Upper lobe of left lung (tissue), 4 donors: ENCODE measurements at regions not wholly inside any gene's neighbourhood (a gene's known extent, or its start where the extent isn't known, plus 50 kb on each side); places are given as distances from the start of the nearest gene placed in this dataset.

Experiments used
- EP300 ChIP-seq, 4 donors: sonication (generic); formaldehyde crosslinking; IDR thresholded peaks; one replicate each; pipeline ENCODE4 v1.5.1; 2017; ENCODE audit warnings: antibody characterized with exemption in 4 of 4, control low read depth in 2 of 4
- POLR2A ChIP-seq, 4 donors: fragments of 450-650 bp; IDR thresholded peaks; one replicate each; pipeline ENCODE4 v1.5.1; 2016 to 2017; ENCODE audit warnings: antibody characterized with exemption in 4 of 4, mild to moderate bottlenecking in 2 of 4
- POLR2AphosphoS5 ChIP-seq, 2 donors: sonication (generic); formaldehyde crosslinking; IDR thresholded peaks; one replicate each; pipeline ENCODE4 v1.5.1; 2017; ENCODE audit warnings: antibody characterized with exemption in 2 of 2
- TF ChIP-seq, protein P1 (sequence below), 6 experiments: fragments of 450-650 bp in 4 of 6; fragments of 200-600 bp in 2 of 6; sonication (generic) in 2 of 6; IDR thresholded peaks; one replicate each; pipeline ENCODE4 v1.5.1; 2016 to 2019; ENCODE audit warnings: antibody characterized with exemption in 6 of 6

DNA sequence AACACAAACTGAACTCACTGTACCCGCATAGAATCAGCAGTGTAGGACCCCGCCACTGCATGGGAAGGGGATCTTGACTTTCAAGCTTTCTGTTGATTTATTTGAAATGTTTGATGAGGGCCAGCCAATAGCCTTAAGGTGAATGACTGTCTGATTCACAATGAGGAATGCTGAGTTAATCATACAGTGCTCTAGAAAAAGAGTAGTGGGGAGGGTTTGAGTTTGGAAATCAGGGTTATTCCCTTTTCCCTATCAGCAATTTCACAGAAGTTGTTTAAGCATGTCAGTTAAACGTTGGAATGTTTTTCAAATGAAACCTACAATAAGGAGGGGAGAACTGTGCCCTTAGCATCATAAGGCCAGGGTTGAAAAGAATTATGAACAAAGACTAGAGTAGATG lies 937.5 kb downstream of the GRID1 start:
- TF ChIP-seq, protein P1, sequence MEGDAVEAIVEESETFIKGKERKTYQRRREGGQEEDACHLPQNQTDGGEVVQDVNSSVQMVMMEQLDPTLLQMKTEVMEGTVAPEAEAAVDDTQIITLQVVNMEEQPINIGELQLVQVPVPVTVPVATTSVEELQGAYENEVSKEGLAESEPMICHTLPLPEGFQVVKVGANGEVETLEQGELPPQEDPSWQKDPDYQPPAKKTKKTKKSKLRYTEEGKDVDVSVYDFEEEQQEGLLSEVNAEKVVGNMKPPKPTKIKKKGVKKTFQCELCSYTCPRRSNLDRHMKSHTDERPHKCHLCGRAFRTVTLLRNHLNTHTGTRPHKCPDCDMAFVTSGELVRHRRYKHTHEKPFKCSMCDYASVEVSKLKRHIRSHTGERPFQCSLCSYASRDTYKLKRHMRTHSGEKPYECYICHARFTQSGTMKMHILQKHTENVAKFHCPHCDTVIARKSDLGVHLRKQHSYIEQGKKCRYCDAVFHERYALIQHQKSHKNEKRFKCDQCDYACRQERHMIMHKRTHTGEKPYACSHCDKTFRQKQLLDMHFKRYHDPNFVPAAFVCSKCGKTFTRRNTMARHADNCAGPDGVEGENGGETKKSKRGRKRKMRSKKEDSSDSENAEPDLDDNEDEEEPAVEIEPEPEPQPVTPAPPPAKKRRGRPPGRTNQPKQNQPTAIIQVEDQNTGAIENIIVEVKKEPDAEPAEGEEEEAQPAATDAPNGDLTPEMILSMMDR (IDR thresholded peaks at IDR 0.05) = no peak
- TF ChIP-seq EP300 (IDR thresholded peaks at IDR 0.05) (no peak), POLR2AphosphoS5 (IDR thresholded peaks at IDR 0.05) (no peak), POLR2A (IDR thresholded peaks at IDR 0.05) (no peak)
